ENCODE measurements at regions not wholly inside any gene's neighbourhood (a gene's known extent, or its start where the extent isn't known, plus 50 kb on each side); places are given as distances from the start of the nearest gene placed in this dataset.

- TF ChIP-seq HIC1 (tag by site-specific recombination; IDR thresholded peaks at IDR 0.05), result no peak
These were observed 240.9 kb upstream of the MIR17HG start (continued) for GRCh38 chr13:91106565-91106964.

- Histone ChIP-seq H3K27ac (ENCODE audit: extremely low read depth, low read depth, low read length) (no peak overlapping the region), H3K4me3 (ENCODE audit: low read depth, low read length) (no peak overlapping the region), H3K4me1 (ENCODE audit: control insufficient read depth, insufficient read depth, low read length) (no peaks in the 10 kb centered on the region), H3K9me3 (ENCODE audit: control insufficient read depth, insufficient read depth, low read depth, low read length) (no peaks in the 10 kb centered on the region), H3K36me3 (ENCODE audit: control insufficient read depth in 2 of 2, insufficient read depth in 1 of 2, low read length in 2 of 2) (no peaks in the 10 kb centered on the region)
- no peak for TF ChIP-seq ZNF768 (tag by site-specific recombination; IDR thresholded peaks at IDR 0.05)
- TF ChIP-seq ZNF37A (tag by site-specific recombination; IDR thresholded peaks at IDR 0.05), result no peak
- no peak for TF ChIP-seq ZNF416 (tag by site-specific recombination; IDR thresholded peaks at IDR 0.05)
- no peak for TF ChIP-seq ZNF677 (tag by site-specific recombination; IDR thresholded peaks at IDR 0.05)
- no peak for TF ChIP-seq KLF10 (tag by site-specific recombination; IDR thresholded peaks at IDR 0.05)
- TF ChIP-seq SP2 (tag by site-specific recombination; IDR thresholded peaks at IDR 0.05), result no peak
- no peak for TF ChIP-seq ZNF600 (tag by site-specific recombination; IDR thresholded peaks at IDR 0.05)
- no peak for TF ChIP-seq KLF16 (tag by site-specific recombination; IDR thresholded peaks at IDR 0.05)
- ChIA-PET POLR2A (no interaction called here), CTCF (no interaction called here)
These were observed 239.2 kb upstream of the MIR17HG start for GRCh38 chr13:91108315-91108714.

- Histone ChIP-seq H3K4me3 (ENCODE audit: low read depth, low read length) (no peak overlapping the region), H3K4me1 (ENCODE audit: control insufficient read depth, insufficient read depth, low read length) (no peaks in the 10 kb centered on the region), H3K36me3 (ENCODE audit: control insufficient read depth in 2 of 2, insufficient read depth in 1 of 2, low read length in 2 of 2) (no peaks in the 10 kb centered on the region), H3K9me3 (ENCODE audit: control insufficient read depth, insufficient read depth, low read depth, low read length) (no peaks in the 10 kb centered on the region), H3K27ac (ENCODE audit: extremely low read depth, low read depth, low read length) (no peak overlapping the region)
- ChIA-PET POLR2A (no interaction called here), CTCF (no interaction called here)
- TF ChIP-seq ZNF416 (tag by site-specific recombination; IDR thresholded peaks at IDR 0.05), result no peak
These were observed 235.8 kb upstream of the MIR17HG start for GRCh38 chr13:91111476-91112200.

- Histone ChIP-seq H3K4me3 (ENCODE audit: low read depth, low read length) (no peak overlapping the region), H3K4me1 (ENCODE audit: control insufficient read depth, insufficient read depth, low read length) (no peaks in the 10 kb centered on the region), H3K9me3 (ENCODE audit: control insufficient read depth, insufficient read depth, low read depth, low read length) (no peaks in the 10 kb centered on the region), H3K27ac (ENCODE audit: extremely low read depth, low read depth, low read length) (no peak overlapping the region), H3K36me3 (ENCODE audit: control insufficient read depth in 2 of 2, insufficient read depth in 1 of 2, low read length in 2 of 2) (no peaks in the 10 kb centered on the region)
- TF ChIP-seq BCL6B (tag by site-specific recombination; IDR thresholded peaks at IDR 0.05), result no peak
- TF ChIP-seq ZNF404 (tag by site-specific recombination; IDR thresholded peaks at IDR 0.05), result no peak
- no peak for TF ChIP-seq WT1 (tag by site-specific recombination; IDR thresholded peaks at IDR 0.05)
- no peak for TF ChIP-seq ZNF10 (tag by site-specific recombination; IDR thresholded peaks at IDR 0.05)
- no peak for TF ChIP-seq ZNF24 (tag by site-specific recombination; IDR thresholded peaks at IDR 0.05)
- ChIA-PET POLR2A (no interaction called here), CTCF (no interaction called here)
These were observed 235.1 kb upstream of the MIR17HG start for GRCh38 chr13:91112201-91112923.

Measured in HEK293 (cell line).